Tibial nerve (tissue), 4 donors: ENCODE measurements at regions not wholly inside any gene's neighbourhood (a gene's known extent, or its start where the extent isn't known, plus 50 kb on each side); places are given as distances from the start of the nearest gene placed in this dataset.

ENCODE experiments used
- DNase-seq, 2 donors: peaks; one replicate each; pipeline ENCODE4 v3.0.0-alpha.2; 2019; ENCODE audit warnings: low spot score in 2 of 2
- H3K27ac ChIP-seq, 4 donors: fragments of 200-600 bp; sonication (generic) in 3 of 4; one replicate each; pipeline ENCODE4 v1.5.1; 2017 to 2019; ENCODE audit warnings: mild to moderate bottlenecking in 1 of 4
- H3K27me3 ChIP-seq, 2 donors: fragments of 200-600 bp; sonication (generic) in 1 of 2; one replicate each; pipeline versions ENCODE4 v1.5.1 to v1.6.0; 2017 to 2019
- H3K36me3 ChIP-seq, 3 donors: fragments of 200-600 bp; sonication (generic); one replicate each; pipeline ENCODE4 v1.5.1; 2018 to 2019
- H3K4me1 ChIP-seq, 4 donors: fragments of 200-600 bp; sonication (generic) in 3 of 4; one replicate each; pipeline ENCODE4 v1.5.1; 2017 to 2019
- H3K4me3 ChIP-seq, 4 donors: fragments of 200-600 bp; sonication (generic) in 3 of 4; one replicate each; pipeline ENCODE4 v1.5.1; 2017 to 2019; ENCODE audit warnings: mild to moderate bottlenecking in 1 of 4, moderate library complexity in 1 of 4
- H3K9me3 ChIP-seq, 4 donors: fragments of 200-600 bp; sonication (generic) in 3 of 4; one replicate each; pipeline ENCODE4 v1.5.1; 2017 to 2019
- EP300 ChIP-seq, 2 donors: sonication (generic); formaldehyde crosslinking; IDR thresholded peaks; one replicate each; pipeline ENCODE4 v1.6.1; 2017; ENCODE audit warnings: antibody characterized with exemption in 2 of 2, mild to moderate bottlenecking in 1 of 2
- POLR2A ChIP-seq, 2 donors: fragments of 450-650 bp; IDR thresholded peaks; one replicate each; pipeline ENCODE4 v1.6.1; 2017; ENCODE audit warnings: antibody characterized with exemption in 2 of 2, mild to moderate bottlenecking in 2 of 2, moderate library complexity in 2 of 2
- WGBS, 2 donors: methylation state at CpG; one replicate each; pipeline ENCODE4 v1.1.5; 2018; 5-methylcytosine and 5-hydroxymethylcytosine counted together
- TF ChIP-seq, protein P1 (sequence below), 5 experiments: fragments of 200-600 bp in 3 of 5; fragments of 450-650 bp in 2 of 5; sonication (generic) in 3 of 5; IDR thresholded peaks; one replicate each; pipeline ENCODE4 v1.5.1; 2016 to 2019; ENCODE audit warnings: antibody characterized with exemption in 5 of 5, mild to moderate bottlenecking in 3 of 5, moderate library complexity in 2 of 5

DNA sequence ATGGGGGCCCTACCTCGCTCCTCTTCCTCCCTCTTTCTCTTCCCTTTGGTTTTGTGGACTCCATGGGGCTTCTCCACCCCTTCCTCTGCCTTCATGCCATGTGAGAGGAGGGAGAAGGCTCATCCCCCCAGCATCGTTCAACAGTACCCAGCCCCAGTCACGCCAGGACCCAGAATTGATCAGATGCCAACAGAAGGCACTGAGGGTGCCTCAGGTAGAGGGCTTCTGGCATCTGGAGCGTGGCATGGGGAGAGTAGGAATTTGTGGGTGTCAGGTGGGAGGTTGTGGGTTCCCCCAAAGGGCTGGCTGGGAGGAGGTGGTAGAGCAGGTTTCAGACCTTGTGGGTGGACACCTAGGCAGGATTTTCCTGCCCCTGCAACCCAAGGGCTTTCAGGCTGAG is 122.0 kb downstream of the TWIST2 start:
- WGBS, 2 donors: 86 to 95% methylated on average over 4 of the region's 4 CpGs
- Histone ChIP-seq H3K27ac (no peak overlapping the region), H3K4me3 (no peak overlapping the region), H3K4me1 (peaks cover 0 to 28% (median 4%) of the 10 kb centered on the region in 4 donors), H3K9me3 (peaks cover 0 to 5% (median 0%) of the 10 kb centered on the region in 4 donors), H3K36me3 (no peaks in the 10 kb centered on the region), H3K27me3 (no peaks in the 10 kb centered on the region)
- TF ChIP-seq POLR2A (IDR thresholded peaks at IDR 0.05) (no peak), EP300 (IDR thresholded peaks at IDR 0.05) (no peak)
- TF ChIP-seq, protein P1, sequence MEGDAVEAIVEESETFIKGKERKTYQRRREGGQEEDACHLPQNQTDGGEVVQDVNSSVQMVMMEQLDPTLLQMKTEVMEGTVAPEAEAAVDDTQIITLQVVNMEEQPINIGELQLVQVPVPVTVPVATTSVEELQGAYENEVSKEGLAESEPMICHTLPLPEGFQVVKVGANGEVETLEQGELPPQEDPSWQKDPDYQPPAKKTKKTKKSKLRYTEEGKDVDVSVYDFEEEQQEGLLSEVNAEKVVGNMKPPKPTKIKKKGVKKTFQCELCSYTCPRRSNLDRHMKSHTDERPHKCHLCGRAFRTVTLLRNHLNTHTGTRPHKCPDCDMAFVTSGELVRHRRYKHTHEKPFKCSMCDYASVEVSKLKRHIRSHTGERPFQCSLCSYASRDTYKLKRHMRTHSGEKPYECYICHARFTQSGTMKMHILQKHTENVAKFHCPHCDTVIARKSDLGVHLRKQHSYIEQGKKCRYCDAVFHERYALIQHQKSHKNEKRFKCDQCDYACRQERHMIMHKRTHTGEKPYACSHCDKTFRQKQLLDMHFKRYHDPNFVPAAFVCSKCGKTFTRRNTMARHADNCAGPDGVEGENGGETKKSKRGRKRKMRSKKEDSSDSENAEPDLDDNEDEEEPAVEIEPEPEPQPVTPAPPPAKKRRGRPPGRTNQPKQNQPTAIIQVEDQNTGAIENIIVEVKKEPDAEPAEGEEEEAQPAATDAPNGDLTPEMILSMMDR (IDR thresholded peaks at IDR 0.05): no peak
- no peak for DNase-seq

DNA sequence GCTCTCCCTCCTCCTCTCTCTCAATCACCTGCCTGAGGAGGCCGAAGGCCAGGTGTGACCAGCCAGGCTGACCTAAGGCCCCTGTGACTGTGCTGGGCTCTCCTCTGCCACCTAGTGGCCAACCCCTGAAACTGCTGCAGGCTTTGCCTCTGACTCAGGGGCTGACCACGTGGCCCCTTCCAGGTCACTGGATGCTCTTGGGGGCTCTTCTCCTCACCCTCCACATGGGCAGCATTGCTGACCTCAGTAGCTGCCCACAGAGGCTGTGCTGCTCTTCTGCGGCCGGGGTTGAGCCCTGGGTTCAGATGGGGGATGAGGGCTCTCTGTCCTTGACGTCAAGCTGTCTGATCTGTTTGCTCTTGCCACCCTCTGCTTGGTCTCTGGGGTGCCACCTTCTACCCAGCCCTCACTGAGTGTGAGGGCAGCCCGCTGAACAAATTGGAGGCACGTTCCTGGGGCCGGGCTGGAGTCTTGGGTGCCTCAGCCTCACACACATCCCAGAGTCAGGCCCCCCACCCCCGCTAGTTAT is 122.7 kb downstream of the TWIST2 start:
- 50 to 54% methylated on average over 9 of the region's 9 CpGs for WGBS, 2 donors
- Histone ChIP-seq H3K36me3 (no peaks in the 10 kb centered on the region), H3K27ac (no peak overlapping the region), H3K4me1 (peaks cover 0 to 30% (median 5%) of the 10 kb centered on the region in 4 donors), H3K27me3 (no peaks in the 10 kb centered on the region), H3K4me3 (no peak overlapping the region), H3K9me3 (peaks cover 0 to 13% (median 2%) of the 10 kb centered on the region in 4 donors)
- no peak for TF ChIP-seq POLR2A (IDR thresholded peaks at IDR 0.05)
- TF ChIP-seq, protein P1 (IDR thresholded peaks at IDR 0.05): peak; percentile 94 to 98 (median 94)
- peak in 1 of 2 donors; percentile 32 for TF ChIP-seq EP300 (IDR thresholded peaks at IDR 0.05)
- DNase-seq: peak in 1 of 2 donors; percentile 65

DNA sequence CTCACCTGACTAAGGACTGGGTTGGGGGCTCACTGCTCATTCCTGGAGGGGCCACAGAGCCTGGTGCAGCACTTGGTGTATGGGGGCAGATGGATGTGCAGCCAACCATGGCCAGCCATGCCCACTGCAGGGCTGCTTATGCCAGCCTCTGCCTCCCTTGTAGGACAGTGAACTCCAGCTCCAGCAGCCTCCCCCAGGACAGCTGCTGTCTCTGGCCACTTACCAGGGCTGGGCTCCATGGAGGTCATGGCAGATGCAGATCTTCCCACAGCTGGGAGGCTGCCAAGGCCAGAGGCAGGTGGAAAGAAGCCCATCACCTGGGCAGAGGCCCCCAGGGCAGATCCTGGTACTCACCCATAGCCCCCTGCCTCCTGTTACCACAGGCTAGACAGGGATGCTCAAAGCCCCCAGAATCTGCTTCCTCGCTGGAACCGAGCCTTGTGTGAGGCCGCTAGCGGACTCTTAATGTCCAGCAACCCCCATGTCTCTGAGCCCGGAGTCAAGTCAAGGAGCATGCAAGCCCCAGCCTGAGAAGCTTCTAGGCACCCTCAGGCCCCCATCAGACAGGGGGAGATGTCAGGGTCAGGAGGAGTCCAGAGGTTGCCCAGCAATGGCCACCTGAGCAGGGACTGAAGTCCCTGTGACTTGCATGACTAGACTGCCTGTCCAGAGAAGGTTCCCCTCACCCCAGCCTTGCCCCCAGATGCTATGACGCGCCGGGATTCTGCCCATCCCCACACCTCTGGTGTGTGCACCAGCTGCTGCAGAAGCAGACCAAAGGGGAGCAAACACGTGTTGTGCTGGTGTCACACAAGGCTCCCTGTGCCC is 123.6 kb downstream of the TWIST2 start:
- no peaks in the 10 kb centered on the region for H3K27me3 ChIP-seq
- no peak for DNase-seq
- H3K27ac ChIP-seq: no peak overlapping the region
- no peaks in the 10 kb centered on the region for H3K36me3 ChIP-seq
- H3K4me3 ChIP-seq: no peak overlapping the region
- peaks cover 0 to 14% (median 5%) of the 10 kb centered on the region in 4 donors for H3K9me3 ChIP-seq
- 84 to 96% methylated on average over 9 of the region's 9 CpGs for WGBS, 2 donors
- TF ChIP-seq POLR2A (IDR thresholded peaks at IDR 0.05) (no peak), EP300 (IDR thresholded peaks at IDR 0.05) (no peak)
- H3K4me1 ChIP-seq: peaks cover 0 to 30% (median 5%) of the 10 kb centered on the region in 4 donors

DNA sequence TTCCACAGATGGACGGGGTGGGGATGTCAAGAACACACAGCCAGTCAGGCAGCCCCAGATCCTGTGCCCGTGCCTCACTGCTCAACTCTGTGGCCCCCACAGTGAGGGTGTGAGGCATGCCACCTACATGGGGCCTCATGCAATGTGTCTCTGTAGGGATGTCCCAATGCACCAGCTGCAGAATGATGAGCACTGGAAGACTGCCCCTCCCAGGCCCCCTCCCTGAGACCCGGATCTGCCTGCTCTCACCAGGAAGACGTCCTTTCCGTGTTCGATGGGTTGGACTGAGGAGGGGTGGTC is 124.2 kb downstream of the TWIST2 start:
- no peak for TF ChIP-seq EP300 (IDR thresholded peaks at IDR 0.05)
- no peak for TF ChIP-seq POLR2A (IDR thresholded peaks at IDR 0.05)
- TF ChIP-seq, protein P1 (IDR thresholded peaks at IDR 0.05): no peak
- 81 to 100% methylated on average over 1 to 6 of the region's 6 CpGs for WGBS, 2 donors

DNA sequence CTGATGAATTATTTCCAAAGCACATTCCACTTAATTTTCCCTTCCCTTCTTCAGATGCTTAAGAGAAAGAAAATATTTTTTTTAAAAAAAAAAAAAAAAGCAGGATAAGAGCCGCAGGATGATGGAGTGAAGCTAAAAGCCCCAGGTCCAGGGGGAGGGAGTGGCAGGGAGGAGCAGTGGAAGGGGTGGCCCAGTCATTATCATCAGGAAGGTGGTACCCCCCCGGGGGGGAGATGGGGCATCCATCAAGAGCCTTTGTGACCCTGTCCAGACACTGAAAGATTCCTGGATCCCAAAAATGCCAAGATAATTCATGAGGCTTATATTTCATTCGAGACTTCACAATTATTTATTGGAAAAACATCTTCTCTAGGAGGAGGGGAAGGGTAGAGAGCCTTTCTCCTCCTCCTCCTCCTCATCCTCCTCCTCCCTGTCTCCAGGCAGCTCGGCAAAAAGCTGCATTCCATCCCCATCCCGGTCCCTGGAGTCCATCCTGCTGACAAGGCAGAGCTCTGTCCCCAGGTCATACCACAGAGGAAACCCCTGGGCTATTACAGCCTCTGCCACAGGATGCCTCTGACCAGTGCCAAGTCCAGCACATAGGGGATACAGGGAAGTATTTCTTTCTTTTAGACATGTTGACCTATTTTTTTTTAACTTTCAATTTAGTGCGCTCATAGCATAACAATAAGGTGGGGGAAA is 125.3 kb downstream of the TWIST2 start:
- Histone ChIP-seq H3K4me1 (peaks cover 0 to 30% (median 5%) of the 10 kb centered on the region in 4 donors), H3K27me3 (no peaks in the 10 kb centered on the region), H3K27ac (peak overlapping the region in 2 of 4 donors; percentile 46 to 67), H3K9me3 (peaks cover 0 to 19% (median 5%) of the 10 kb centered on the region in 4 donors), H3K36me3 (no peaks in the 10 kb centered on the region), H3K4me3 (no peak overlapping the region)
- DNase-seq: no peak
- WGBS, 2 donors: 43 to 48% methylated on average over 6 of the region's 6 CpGs
- no peak for TF ChIP-seq EP300 (IDR thresholded peaks at IDR 0.05)
- TF ChIP-seq, protein P1 (IDR thresholded peaks at IDR 0.05): no peak
- no peak for TF ChIP-seq POLR2A (IDR thresholded peaks at IDR 0.05)

More for the DNA sequence above, 124.2 kb downstream of the TWIST2 start:
- Histone ChIP-seq H3K27me3 (no peaks in the 10 kb centered on the region), H3K4me3 (no peak overlapping the region), H3K27ac (no peak overlapping the region), H3K4me1 (peaks cover 0 to 30% (median 5%) of the 10 kb centered on the region in 4 donors), H3K9me3 (peaks cover 0 to 17% (median 5%) of the 10 kb centered on the region in 4 donors), H3K36me3 (no peaks in the 10 kb centered on the region)
- DNase-seq: no peak
